H1 (cell line): ENCODE measurements at regions not wholly inside any gene's neighbourhood (a gene's known extent, or its start where the extent isn't known, plus 50 kb on each side); places are given as distances from the start of the nearest gene placed in this dataset.

Experiments used
- ASH2L ChIP-seq: fragments of 200-600, 300-600 bp; sonication (generic); IDR thresholded peaks from one replicate; pipeline ENCODE4 v1.7.1; 2017; ENCODE audit warnings: low read length
- BRCA1 ChIP-seq: IDR thresholded peaks from 2 replicates; pipeline ENCODE4 v1.6.1; 2012; ENCODE audit warnings: low read depth, low read length, improper control_type of control experiment
- CBX8 ChIP-seq: fragments of 300-800, 300-1000 bp; sonication (generic); IDR thresholded peaks from 2 replicates; pipeline ENCODE4 v1.7.1; 2016; ENCODE audit warnings: low read depth, low read length, borderline replicate concordance
- JUN ChIP-seq: IDR thresholded peaks from 2 replicates; pipeline ENCODE4 v1.6.1; 2011; ENCODE audit warnings: low read depth, mild to moderate bottlenecking, improper control_type of control experiment, low read length
- PHF8 ChIP-seq: fragments of 200-600 bp; sonication (generic); conservative IDR thresholded peaks from 2 replicates; pipeline ENCODE4 v1.7.1; 2012; ENCODE audit warnings: low read depth, mild to moderate bottlenecking, inconsistent platforms, low read length, moderate library complexity
- POLR2AphosphoS5 ChIP-seq: IDR thresholded peaks from 2 replicates; pipeline ENCODE4 v1.6.1; 2011; ENCODE audit warnings: low read depth, low read length
- RFX5 ChIP-seq: IDR thresholded peaks from 2 replicates; pipeline ENCODE4 v1.6.1; 2011; ENCODE audit warnings: low read depth, low read length, improper control_type of control experiment, borderline replicate concordance
- TF ChIP-seq, protein P1 (sequence below): fragments of 300-600 bp; sonication (generic); IDR thresholded peaks from 2 replicates; pipeline ENCODE4 v1.7.1; 2012; ENCODE audit warnings: low read length, moderate library complexity, mild to moderate bottlenecking, inconsistent platforms; ENCODE audit not compliant: insufficient replicate concordance
- TF ChIP-seq, protein P2 (sequence below): IDR thresholded peaks from 2 replicates; pipeline ENCODE4 v1.6.1; 2012; ENCODE audit warnings: inconsistent platforms

DNA sequence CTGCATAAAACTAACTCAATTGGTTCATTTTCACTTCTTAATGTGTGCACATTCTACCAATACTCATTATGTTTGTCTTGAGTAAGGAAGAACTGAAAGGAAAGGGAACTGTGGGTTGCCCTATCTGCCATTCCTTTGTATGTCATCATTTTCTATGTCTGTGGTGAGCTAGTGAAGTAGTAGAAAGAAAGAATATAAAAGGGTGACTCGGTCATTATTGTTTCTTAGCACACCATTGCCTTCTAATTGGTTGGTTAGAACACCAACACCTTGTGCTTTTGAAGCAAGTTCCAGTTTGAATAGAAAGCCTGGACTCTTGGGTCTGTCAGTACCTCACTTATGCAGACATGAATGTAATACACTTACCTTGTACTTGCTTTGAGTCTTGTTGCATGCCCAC lies 64.3 kb upstream of the MDFIC start (continued):
- TF ChIP-seq, protein P1, sequence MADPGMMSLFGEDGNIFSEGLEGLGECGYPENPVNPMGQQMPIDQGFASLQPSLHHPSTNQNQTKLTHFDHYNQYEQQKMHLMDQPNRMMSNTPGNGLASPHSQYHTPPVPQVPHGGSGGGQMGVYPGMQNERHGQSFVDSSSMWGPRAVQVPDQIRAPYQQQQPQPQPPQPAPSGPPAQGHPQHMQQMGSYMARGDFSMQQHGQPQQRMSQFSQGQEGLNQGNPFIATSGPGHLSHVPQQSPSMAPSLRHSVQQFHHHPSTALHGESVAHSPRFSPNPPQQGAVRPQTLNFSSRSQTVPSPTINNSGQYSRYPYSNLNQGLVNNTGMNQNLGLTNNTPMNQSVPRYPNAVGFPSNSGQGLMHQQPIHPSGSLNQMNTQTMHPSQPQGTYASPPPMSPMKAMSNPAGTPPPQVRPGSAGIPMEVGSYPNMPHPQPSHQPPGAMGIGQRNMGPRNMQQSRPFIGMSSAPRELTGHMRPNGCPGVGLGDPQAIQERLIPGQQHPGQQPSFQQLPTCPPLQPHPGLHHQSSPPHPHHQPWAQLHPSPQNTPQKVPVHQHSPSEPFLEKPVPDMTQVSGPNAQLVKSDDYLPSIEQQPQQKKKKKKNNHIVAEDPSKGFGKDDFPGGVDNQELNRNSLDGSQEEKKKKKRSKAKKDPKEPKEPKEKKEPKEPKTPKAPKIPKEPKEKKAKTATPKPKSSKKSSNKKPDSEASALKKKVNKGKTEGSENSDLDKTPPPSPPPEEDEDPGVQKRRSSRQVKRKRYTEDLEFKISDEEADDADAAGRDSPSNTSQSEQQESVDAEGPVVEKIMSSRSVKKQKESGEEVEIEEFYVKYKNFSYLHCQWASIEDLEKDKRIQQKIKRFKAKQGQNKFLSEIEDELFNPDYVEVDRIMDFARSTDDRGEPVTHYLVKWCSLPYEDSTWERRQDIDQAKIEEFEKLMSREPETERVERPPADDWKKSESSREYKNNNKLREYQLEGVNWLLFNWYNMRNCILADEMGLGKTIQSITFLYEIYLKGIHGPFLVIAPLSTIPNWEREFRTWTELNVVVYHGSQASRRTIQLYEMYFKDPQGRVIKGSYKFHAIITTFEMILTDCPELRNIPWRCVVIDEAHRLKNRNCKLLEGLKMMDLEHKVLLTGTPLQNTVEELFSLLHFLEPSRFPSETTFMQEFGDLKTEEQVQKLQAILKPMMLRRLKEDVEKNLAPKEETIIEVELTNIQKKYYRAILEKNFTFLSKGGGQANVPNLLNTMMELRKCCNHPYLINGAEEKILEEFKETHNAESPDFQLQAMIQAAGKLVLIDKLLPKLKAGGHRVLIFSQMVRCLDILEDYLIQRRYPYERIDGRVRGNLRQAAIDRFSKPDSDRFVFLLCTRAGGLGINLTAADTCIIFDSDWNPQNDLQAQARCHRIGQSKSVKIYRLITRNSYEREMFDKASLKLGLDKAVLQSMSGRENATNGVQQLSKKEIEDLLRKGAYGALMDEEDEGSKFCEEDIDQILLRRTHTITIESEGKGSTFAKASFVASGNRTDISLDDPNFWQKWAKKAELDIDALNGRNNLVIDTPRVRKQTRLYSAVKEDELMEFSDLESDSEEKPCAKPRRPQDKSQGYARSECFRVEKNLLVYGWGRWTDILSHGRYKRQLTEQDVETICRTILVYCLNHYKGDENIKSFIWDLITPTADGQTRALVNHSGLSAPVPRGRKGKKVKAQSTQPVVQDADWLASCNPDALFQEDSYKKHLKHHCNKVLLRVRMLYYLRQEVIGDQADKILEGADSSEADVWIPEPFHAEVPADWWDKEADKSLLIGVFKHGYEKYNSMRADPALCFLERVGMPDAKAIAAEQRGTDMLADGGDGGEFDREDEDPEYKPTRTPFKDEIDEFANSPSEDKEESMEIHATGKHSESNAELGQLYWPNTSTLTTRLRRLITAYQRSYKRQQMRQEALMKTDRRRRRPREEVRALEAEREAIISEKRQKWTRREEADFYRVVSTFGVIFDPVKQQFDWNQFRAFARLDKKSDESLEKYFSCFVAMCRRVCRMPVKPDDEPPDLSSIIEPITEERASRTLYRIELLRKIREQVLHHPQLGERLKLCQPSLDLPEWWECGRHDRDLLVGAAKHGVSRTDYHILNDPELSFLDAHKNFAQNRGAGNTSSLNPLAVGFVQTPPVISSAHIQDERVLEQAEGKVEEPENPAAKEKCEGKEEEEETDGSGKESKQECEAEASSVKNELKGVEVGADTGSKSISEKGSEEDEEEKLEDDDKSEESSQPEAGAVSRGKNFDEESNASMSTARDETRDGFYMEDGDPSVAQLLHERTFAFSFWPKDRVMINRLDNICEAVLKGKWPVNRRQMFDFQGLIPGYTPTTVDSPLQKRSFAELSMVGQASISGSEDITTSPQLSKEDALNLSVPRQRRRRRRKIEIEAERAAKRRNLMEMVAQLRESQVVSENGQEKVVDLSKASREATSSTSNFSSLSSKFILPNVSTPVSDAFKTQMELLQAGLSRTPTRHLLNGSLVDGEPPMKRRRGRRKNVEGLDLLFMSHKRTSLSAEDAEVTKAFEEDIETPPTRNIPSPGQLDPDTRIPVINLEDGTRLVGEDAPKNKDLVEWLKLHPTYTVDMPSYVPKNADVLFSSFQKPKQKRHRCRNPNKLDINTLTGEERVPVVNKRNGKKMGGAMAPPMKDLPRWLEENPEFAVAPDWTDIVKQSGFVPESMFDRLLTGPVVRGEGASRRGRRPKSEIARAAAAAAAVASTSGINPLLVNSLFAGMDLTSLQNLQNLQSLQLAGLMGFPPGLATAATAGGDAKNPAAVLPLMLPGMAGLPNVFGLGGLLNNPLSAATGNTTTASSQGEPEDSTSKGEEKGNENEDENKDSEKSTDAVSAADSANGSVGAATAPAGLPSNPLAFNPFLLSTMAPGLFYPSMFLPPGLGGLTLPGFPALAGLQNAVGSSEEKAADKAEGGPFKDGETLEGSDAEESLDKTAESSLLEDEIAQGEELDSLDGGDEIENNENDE = no peak
- TF ChIP-seq CBX8 = no peak
- no peak for TF ChIP-seq JUN
- TF ChIP-seq, protein P2, sequence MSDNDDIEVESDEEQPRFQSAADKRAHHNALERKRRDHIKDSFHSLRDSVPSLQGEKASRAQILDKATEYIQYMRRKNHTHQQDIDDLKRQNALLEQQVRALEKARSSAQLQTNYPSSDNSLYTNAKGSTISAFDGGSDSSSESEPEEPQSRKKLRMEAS = no peak
- TF ChIP-seq POLR2AphosphoS5 = no peak
- TF ChIP-seq PHF8 = no peak
- TF ChIP-seq BRCA1 = no peak
- no peak for TF ChIP-seq RFX5
- no peak for TF ChIP-seq ASH2L
- TF ChIP-seq, all 59 proteins: peak for 0
